Smooth muscle cell of the brain vasculature (primary cell): ENCODE measurements at regions not wholly inside any gene's neighbourhood (a gene's known extent, or its start where the extent isn't known, plus 50 kb on each side); places are given as distances from the start of the nearest gene placed in this dataset.

Source experiments
- DNase-seq: peaks from one replicate; pipeline ENCODE4 v3.0.0-alpha.2; 2012; ENCODE audit warnings: low read depth, low spot score

GRCh38 chr16:80489173-80489572 lies 51.6 kb upstream of the DYNLRB2 start:
- DNase-seq: no peak

- no peak for DNase-seq
Observed at GRCh38 chr16:80488167-80488566, 52.6 kb upstream of the DYNLRB2 start.

GRCh38 chr16:80480664-80481063 lies 60.1 kb upstream of the DYNLRB2 start:
- no peak for DNase-seq

- DNase-seq: no peak
Observed at GRCh38 chr16:80477838-80478237, 63.0 kb upstream of the DYNLRB2 start.

GRCh38 chr16:80468029-80468428 lies 72.8 kb upstream of the DYNLRB2 start:
- no peak for DNase-seq

- peak; percentile 23 for DNase-seq
Observed at GRCh38 chr16:80466024-80466987, 74.5 kb upstream of the DYNLRB2 start.

GRCh38 chr16:80463751-80464495 lies 76.9 kb upstream of the DYNLRB2 start:
- no peak for DNase-seq

- DNase-seq: no peak
Observed at GRCh38 chr16:80463326-80463725, 77.5 kb upstream of the DYNLRB2 start.

- DNase-seq: no peak
Observed at GRCh38 chr16:80462917-80463316, 77.9 kb upstream of the DYNLRB2 start.

GRCh38 chr16:80460988-80461387 lies 79.8 kb upstream of the DYNLRB2 start:
- DNase-seq: no peak

GRCh38 chr16:80459966-80460365 lies 80.8 kb upstream of the DYNLRB2 start:
- DNase-seq: no peak

GRCh38 chr16:80459331-80459777 lies 81.4 kb upstream of the DYNLRB2 start:
- DNase-seq: no peak

- no peak for DNase-seq
Observed at GRCh38 chr16:80457871-80458270, 82.9 kb upstream of the DYNLRB2 start.

GRCh38 chr16:80454802-80455201 lies 86.0 kb upstream of the DYNLRB2 start:
- DNase-seq: no peak

GRCh38 chr16:80449392-80449791 lies 91.4 kb upstream of the DYNLRB2 start:
- DNase-seq: no peak

GRCh38 chr16:80447241-80447640 lies 93.6 kb upstream of the DYNLRB2 start:
- DNase-seq: no peak

- no peak for DNase-seq
Observed at GRCh38 chr16:80442779-80443178, 98.0 kb upstream of the DYNLRB2 start.

- no peak for DNase-seq
Observed at GRCh38 chr16:80441935-80442334, 98.9 kb upstream of the DYNLRB2 start.

GRCh38 chr16:80440667-80441066 lies 100.1 kb upstream of the DYNLRB2 start:
- DNase-seq: no peak

GRCh38 chr16:80437707-80438106 lies 103.1 kb upstream of the DYNLRB2 start:
- no peak for DNase-seq

- DNase-seq: no peak
Observed at GRCh38 chr16:80436510-80436909, 104.3 kb upstream of the DYNLRB2 start.

- no peak for DNase-seq
Observed at GRCh38 chr16:80433623-80434022, 107.2 kb upstream of the DYNLRB2 start.

- no peak for DNase-seq
Observed at GRCh38 chr16:80427795-80428194, 113.0 kb upstream of the DYNLRB2 start.
